ENCODE measurements at regions not wholly inside any gene's neighbourhood (a gene's known extent, or its start where the extent isn't known, plus 50 kb on each side); places are given as distances from the start of the nearest gene placed in this dataset.

GRCh38 chr11:37072538-37073055 lies 474.6 kb upstream of the RAG2 start:
- no peak for DNase-seq (ENCODE audit: low read depth)

GRCh38 chr11:37050311-37050710 lies 452.3 kb upstream of the RAG2 start:
- no peak for DNase-seq (ENCODE audit: low read depth)

DNA sequence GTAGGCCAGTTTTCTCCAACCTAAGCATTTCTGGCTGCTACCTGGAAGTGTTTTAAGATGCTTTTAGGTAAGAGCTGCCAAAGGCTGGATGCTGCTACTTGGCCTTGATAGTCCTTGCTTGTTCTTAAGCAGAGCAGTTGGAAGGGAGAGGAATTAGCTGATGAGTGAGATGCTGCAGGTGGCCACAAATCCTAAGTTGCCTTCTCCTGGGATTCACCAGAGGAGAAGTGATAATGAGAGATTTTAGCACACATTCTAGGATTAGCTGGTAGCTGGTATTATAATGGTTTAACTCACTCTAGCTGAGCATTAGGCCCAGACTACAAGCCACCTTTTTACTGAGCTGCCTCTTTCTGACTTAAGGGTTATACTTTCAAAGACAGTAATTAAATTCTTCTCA lies 442.9 kb upstream of the RAG2 start:
- DNase-seq (ENCODE audit: low read depth), result no peak

DNA sequence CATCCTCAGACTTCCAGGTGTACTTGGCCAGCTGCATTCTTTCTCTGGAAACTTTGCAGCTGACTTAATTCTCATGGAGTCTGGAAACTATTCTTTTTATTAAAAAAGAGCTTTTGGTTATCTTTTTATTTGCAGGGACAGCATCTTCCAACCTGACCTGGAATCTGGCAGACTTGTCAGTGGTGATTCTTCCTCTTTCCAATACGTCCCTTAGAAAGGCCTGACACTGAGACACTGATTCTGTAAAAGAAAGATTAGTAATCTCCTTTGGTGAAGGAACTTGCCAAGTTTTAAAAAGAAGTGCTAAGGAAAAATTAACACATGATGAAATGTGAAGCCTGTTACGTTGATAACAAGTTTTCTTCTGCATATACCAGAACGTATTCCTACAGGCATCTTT lies 440.9 kb upstream of the RAG2 start:
- no peak for DNase-seq (ENCODE audit: low read depth)

GRCh38 chr11:37026741-37027140 lies 428.7 kb upstream of the RAG2 start:
- DNase-seq (ENCODE audit: low read depth), result no peak

DNA sequence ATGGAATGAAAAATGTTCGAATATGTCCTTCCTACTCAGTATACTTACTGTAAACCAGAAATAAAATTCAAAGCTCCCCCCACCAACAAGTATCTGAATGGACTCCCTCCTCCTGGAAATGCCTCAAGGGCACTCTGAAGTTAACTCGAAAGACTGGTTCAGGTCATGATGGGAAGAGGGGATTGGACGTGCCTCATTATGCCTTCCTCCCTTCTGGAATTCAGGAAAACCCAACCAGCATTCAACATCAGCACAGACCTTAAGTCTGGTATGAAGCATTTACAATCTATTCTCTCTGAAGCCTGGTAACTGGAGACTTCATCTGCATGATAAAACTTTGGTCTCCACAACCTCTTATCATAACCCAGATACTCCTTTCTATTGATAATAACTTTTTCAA lies 428.3 kb upstream of the RAG2 start:
- no peak for DNase-seq (ENCODE audit: low read depth)

GRCh38 chr11:37006563-37006962 lies 408.5 kb upstream of the RAG2 start:
- no peak for DNase-seq (ENCODE audit: low read depth)

DNA sequence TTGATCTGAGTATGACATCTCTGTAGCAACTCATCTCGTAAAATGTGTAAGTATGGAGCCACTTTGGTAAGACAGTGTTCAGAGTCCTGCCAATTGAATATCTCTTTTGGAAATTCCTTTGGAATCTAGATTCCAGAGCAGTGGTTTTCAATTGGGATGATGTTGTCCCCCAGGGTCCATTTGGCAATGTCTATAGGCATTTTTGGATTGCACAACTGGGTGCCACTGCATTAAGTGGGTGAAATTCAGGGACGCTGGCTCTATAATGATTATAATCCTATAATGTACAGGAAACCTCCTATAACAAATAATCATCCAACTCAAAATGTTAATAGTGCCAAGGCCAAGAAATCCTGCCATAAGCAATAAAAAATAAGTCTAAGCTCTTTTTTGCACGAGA lies 404.8 kb upstream of the RAG2 start:
- DNase-seq (ENCODE audit: low read depth), result no peak

GRCh38 chr11:36997656-36998055 lies 399.6 kb upstream of the RAG2 start:
- DNase-seq (ENCODE audit: low read depth), result no peak

GRCh38 chr11:36996795-36997194 lies 398.8 kb upstream of the RAG2 start:
- no peak for DNase-seq (ENCODE audit: low read depth)

DNA sequence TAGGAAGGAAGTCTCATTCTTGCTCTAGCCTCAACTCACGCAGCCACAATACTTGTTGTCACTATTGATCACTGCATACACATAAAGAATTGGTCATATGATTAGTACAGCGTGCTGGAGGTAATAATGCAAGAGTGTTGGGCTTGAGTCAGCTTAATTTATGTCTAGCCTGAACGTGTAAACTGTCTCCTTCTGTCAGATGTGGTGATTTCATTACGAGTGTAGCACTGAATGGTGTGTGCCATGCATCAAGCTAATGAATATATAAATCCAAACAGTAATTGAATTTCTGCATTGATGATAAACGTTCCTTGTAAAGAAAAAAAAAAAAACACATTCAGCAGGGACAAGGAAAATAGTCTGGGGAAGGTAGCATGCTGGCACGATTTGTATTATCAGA lies 396.2 kb upstream of the RAG2 start:
- no peak for DNase-seq (ENCODE audit: low read depth)

DNA sequence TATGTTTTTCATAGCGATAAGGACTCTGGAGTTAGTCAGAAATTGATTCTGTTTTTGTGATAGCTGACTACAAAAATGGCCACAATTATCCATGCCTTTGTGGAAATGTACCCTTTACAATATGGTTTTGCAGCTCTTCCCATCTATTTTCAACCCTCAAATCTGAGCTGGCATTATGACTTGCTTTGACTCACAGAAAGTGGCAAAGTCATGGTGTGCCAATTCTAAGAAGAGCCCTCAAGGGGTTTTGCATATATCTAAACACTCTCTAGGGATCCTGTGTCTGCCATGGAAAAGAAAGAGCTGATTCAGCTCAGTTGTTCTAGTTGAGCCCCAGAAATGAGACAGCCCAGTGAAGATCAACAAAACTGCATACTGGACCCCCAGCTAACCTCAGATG lies 390.5 kb upstream of the RAG2 start:
- DNase-seq (ENCODE audit: low read depth), result no peak

DNA sequence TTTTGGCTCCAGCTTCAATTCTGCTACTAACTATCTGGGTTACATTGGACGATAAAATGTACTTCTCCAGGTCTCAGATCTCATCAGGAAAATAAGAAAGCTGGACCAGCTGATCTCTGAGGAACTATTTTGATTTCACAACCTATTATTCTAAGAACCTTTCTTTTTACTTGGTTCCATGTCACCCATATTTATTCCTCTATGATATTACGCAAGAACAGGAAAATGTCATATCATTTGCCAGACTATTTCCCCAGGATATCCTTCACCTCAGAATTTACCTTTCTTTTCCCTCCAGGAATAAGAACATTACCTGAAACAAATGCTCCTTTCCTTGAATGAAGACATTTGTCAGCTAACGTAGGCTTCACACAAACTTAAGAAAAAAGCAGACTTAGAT lies 387.5 kb upstream of the RAG2 start:
- DNase-seq (ENCODE audit: low read depth), result no peak

GRCh38 chr11:36976741-36977140 lies 378.7 kb upstream of the RAG2 start:
- DNase-seq (ENCODE audit: low read depth), result no peak

GRCh38 chr11:36974771-36975170 lies 376.7 kb upstream of the RAG2 start:
- DNase-seq (ENCODE audit: low read depth), result no peak

DNA sequence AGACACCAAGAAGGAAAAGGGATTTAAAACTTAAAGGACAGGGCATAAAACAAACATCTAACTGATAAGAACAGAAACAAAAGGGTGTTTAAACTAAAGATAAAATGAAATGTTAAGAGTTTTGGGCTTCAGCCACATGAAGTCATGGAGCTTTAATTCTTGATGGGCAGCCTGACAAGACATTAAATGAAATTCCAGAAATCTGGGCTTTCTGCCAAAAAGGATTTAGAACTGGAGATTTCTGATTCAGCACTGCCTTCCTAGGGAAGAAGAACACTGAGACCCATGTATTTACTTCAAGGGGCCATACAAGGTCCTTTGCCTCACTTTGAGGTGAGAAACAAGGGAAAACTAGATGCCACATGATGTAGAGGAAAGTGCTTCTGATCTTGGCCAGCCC lies 355.9 kb upstream of the RAG2 start:
- no peak for DNase-seq (ENCODE audit: low read depth)

GRCh38 chr11:36948460-36949127 lies 350.6 kb upstream of the RAG2 start:
- DNase-seq (ENCODE audit: low read depth), result no peak

DNA sequence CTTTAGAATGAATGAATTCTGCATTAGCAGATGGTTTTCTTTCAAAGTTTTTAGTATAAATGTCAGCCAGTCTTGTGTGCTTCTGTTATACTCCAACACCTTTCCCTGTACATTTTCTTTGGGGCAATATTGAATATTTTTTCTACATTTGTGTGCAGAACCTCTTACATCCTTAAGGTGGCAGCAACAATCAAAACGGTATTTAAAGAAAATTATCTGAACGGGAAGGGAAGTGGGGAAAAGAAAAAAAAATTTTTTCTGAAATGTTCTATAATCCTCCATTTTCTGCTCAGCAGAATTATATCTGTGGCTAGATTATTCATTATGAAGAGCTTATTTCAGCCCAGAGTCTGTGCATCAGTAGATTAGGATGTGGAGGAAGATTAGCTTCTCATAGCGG lies 347.3 kb upstream of the RAG2 start:
- no peak for DNase-seq (ENCODE audit: low read depth)

DNA sequence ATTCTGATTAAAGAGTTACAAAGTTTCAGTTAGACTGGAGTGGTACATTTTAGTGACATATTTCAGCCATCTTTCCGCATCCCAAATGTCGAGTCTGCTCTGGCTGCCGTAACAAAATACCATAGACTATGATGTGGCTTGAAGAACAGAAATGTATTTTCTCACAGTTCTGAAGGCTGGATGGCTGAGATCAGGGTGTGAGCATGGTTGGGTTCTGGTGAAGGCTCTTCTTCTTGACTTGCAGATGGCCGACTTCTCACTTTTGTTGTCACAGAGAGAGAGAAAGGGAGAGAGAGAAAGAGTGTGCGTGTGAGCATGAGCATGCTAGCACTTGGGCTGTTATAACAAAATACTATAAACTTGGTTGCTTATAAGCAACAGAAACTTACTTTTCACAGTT lies 335.4 kb upstream of the RAG2 start:
- no peak for DNase-seq (ENCODE audit: low read depth)

GRCh38 chr11:36931139-36931538 lies 333.1 kb upstream of the RAG2 start:
- no peak for DNase-seq (ENCODE audit: low read depth)

DNA sequence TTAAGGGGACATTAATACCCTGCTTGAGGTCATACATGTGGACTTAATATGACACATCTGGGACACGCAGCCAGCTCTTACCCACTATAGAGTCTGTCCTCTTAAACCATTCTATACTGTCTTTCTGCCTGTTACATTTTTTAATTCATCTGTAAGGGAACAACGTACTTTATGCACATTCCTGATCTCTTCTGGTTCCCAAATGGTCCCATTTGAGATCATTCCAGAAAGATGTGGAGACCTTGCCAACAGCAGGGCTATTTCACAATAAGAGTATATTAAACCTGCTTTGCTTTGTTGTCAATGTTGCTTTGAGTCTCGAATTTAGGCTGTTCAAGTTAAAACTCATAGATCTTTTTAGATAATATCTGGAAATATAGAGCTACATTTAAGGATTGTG lies 332.2 kb upstream of the RAG2 start:
- DNase-seq (ENCODE audit: low read depth), result no peak

DNA sequence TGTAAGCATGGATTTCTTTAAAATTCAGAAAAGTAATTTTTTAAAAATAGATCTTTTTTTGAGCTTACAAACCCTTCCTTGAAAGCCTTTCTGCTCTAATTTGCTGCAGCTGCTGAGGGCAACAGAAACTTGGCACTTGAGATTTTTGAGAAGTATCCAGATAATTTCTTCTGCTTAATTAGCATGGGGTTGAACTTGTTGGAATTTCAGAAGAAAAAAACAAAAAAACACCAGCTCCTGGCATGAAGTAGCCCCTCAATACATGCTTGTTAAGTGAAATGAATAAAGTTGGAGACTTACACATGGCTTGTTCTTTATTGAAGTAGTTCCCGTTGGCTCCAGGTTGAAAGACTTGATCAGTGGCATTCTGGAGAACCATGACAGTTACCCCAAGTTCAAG lies 331.4 kb upstream of the RAG2 start:
- DNase-seq (ENCODE audit: low read depth), result no peak

GRCh38 chr11:36928621-36929020 lies 330.6 kb upstream of the RAG2 start:
- DNase-seq (ENCODE audit: low read depth), result no peak

DNA sequence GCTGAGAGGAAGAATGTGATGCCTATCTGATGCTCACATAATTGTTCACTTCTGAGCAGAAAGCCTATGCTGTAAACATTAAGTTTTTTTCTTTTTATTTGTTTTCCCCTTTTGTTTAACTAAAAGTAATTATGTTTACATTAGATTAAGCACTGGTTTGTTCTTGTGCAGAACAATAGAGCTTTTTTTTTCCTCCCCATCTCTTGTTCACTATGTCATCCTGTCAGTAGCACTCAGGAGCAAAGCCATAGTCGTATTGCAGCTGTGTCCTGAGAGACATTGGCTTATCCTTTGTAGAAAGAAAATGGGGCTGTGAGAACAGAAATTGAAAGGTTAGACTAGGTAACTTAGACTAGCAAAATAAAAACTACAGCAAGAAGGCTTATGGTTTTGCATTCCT lies 301.8 kb upstream of the RAG2 start:
- DNase-seq (ENCODE audit: low read depth), result no peak

DNA sequence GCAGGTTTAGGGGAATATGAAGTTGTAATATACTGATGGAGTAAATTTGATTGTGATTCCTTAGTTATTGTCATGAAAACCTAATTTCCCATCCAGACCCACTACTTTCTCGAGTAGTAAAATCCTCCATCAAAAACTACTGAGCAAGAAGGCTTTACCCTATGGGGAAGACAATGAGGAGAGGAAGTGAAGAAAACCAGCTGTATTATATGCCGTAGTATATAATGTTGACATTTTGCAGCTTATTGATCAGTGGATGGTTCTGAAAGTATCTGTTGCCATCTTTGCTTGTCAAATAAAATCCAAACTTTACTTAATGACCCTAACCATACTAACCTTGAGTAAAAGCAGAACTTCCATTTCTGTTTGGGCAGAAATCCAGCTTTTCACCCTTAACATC lies 292.8 kb upstream of the RAG2 start:
- DNase-seq (ENCODE audit: low read depth), result no peak

All from T-helper 22 cell (primary cell).